Activated naive CD4-positive, alpha-beta T cell treated with anti-CD3 and anti-CD28 coated beads for 36 hours (primary cell): ENCODE measurements at regions not wholly inside any gene's neighbourhood (a gene's known extent, or its start where the extent isn't known, plus 50 kb on each side); places are given as distances from the start of the nearest gene placed in this dataset.
A peak's percentile ranks its signal among the peaks of the same experiment; 100 is the strongest.

Experiments used
- CTCF ChIA-PET: fragments of 350-600 bp; sonication (Branson Sonifier 250); formaldehyde crosslinking; loops from one replicate; lab custom pipeline; 2021; ENCODE audit warnings: antibody characterized with exemption; lab: Charles Lee
- DNase-seq: peaks from one replicate; pipeline ENCODE4 v3.0.0-alpha.2; 2020
- H3K27ac Mint-ChIP-seq: one replicate; pipeline ENCODE4 v1.8.0; 2021; ENCODE audit warnings: mild to moderate bottlenecking, mixed read lengths
- H3K27me3 Mint-ChIP-seq: one replicate; pipeline ENCODE4 v1.8.0; 2021; ENCODE audit warnings: low read depth, mixed read lengths
- H3K36me3 Mint-ChIP-seq: one replicate; pipeline ENCODE4 v1.8.0; 2021; ENCODE audit warnings: low read depth, mixed read lengths
- H3K4me1 Mint-ChIP-seq: one replicate; pipeline ENCODE4 v1.8.0; 2021; ENCODE audit warnings: low read depth, mixed read lengths
- H3K4me3 Mint-ChIP-seq: one replicate; pipeline ENCODE4 v1.8.0; 2021; ENCODE audit warnings: mild to moderate bottlenecking, moderate library complexity, mixed read lengths
- H3K9me3 Mint-ChIP-seq: one replicate; pipeline ENCODE4 v1.8.0; 2021; ENCODE audit warnings: mixed read lengths
- intact Hi-C: fragments of 100-400 bp; cut with micrococcal nuclease; formaldehyde crosslinking; loops from one replicate; pipeline ENCODE4 v1.15.1; 2023

GRCh38 chr3:72635551-72635950, 212.7 kb downstream of the SHQ1 start:
- intact Hi-C loops: loop anchor here (2.0 kb wide), 1 partner anchor 501 kb away; no protein-coding TSS in a partner anchor
- Mint-ChIP-seq H3K4me3 (no peak overlapping the region), H3K36me3 (no peaks in the 10 kb centered on the region), H3K4me1 (peaks cover 29% of the 10 kb centered on the region), H3K27me3 (peaks cover 11% of the 10 kb centered on the region), H3K9me3 (peaks cover 2% of the 10 kb centered on the region), H3K27ac (no peak overlapping the region)
- CTCF ChIA-PET: interaction anchor here (0.7 to 2.4 kb wide), 3 partner anchors 31 to 761 kb away, joined by 3 to 9 read pairs (median 4); no protein-coding TSS in a partner anchor
- DNase-seq: no peak

GRCh38 chr3:72634128-72634527, 214.1 kb downstream of the SHQ1 start:
- Mint-ChIP-seq H3K4me1 (peaks cover 39% of the 10 kb centered on the region), H3K27me3 (peaks cover 10% of the 10 kb centered on the region), H3K36me3 (no peaks in the 10 kb centered on the region), H3K27ac (no peak overlapping the region), H3K4me3 (no peak overlapping the region), H3K9me3 (peaks cover 2% of the 10 kb centered on the region)
- DNase-seq: peak; percentile 19
- intact Hi-C loops: loop anchor here (1.0 to 5.0 kb wide), 11 partner anchors 23 to 912 kb away; no protein-coding TSS in a partner anchor
- CTCF ChIA-PET: interaction anchor here (0.6 to 2.4 kb wide), 4 partner anchors 24 to 758 kb away, joined by 3 to 9 read pairs (median 4); no protein-coding TSS in a partner anchor

DNA sequence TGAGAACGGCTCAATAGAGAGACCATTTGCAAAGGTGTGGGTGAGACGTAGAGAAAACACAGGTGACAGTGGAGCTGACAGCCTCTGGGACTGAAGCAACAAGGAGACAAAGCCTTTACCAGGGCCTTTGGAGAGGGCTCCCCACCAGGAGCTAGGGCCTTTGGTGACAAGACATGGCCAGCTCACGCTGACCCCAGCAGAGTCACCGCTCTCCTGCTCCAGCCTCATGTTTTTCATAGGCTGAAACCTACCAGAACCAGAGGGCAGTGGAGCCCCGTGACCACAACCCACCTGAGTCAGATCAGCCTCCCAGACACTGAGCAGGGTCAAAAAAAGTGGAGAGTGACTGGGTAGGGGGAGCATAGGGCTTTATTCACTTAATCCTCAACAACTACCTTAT, 214.7 kb downstream of the SHQ1 start:
- H3K4me1 Mint-ChIP-seq: peaks cover 45% of the 10 kb centered on the region
- H3K9me3 Mint-ChIP-seq: peaks cover 2% of the 10 kb centered on the region
- CTCF ChIA-PET: interaction anchor here (1.1 to 2.4 kb wide), 2 partner anchors 25 to 188 kb away, joined by 5 to 9 read pairs; no protein-coding TSS in a partner anchor
- intact Hi-C loops: loop anchor here (5.0 kb wide), 3 partner anchors 206 to 911 kb away; no protein-coding TSS in a partner anchor
- no peaks in the 10 kb centered on the region for H3K36me3 Mint-ChIP-seq
- peak; percentile 24 for DNase-seq
- no peak overlapping the region for H3K4me3 Mint-ChIP-seq
- H3K27ac Mint-ChIP-seq: peak overlapping the region; percentile 20
- peaks cover 10% of the 10 kb centered on the region for H3K27me3 Mint-ChIP-seq

- Mint-ChIP-seq H3K27me3 (peaks cover 10% of the 10 kb centered on the region), H3K27ac (peak overlapping the region; percentile 6), H3K36me3 (no peaks in the 10 kb centered on the region), H3K9me3 (peaks cover 2% of the 10 kb centered on the region), H3K4me3 (no peak overlapping the region), H3K4me1 (peaks cover 49% of the 10 kb centered on the region)
- CTCF ChIA-PET: interaction anchor here (1.1 kb wide), 1 partner anchor 25 kb away, joined by 5 read pairs; no protein-coding TSS in a partner anchor
- intact Hi-C loops: loop anchor here (5.0 kb wide), 3 partner anchors 206 to 911 kb away; no protein-coding TSS in a partner anchor
- DNase-seq: no peak
Measured at GRCh38 chr3:72633121-72633520, 215.1 kb downstream of the SHQ1 start.

DNA sequence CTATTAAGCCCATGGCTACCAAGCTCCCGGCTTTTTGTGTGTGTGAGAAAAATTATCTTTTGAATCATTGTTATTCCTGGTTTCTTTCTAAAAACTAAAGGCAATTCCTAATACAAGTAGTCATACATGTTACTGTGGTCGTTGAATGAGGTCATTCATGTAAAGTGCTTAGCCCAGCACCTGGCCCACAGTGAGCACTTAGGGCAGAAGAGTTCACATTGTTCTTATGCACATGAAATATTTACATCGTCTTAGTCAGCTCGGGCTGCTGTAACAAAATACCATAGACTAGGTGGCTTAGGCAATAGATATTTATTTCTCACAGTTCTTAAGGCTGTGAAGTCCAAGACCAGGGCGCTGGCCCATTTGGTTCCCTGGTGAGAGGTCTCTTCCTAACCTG, 216.1 kb downstream of the SHQ1 start:
- H3K9me3 Mint-ChIP-seq: peaks cover 2% of the 10 kb centered on the region
- no peak for DNase-seq
- peaks cover 6% of the 10 kb centered on the region for H3K27me3 Mint-ChIP-seq
- intact Hi-C loops: loop anchor here (5.0 kb wide), 3 partner anchors 205 to 910 kb away; no protein-coding TSS in a partner anchor
- CTCF ChIA-PET: interaction anchor here (1.5 kb wide), 1 partner anchor 34 kb away, joined by 5 read pairs; no protein-coding TSS in a partner anchor
- H3K4me3 Mint-ChIP-seq: no peak overlapping the region
- H3K4me1 Mint-ChIP-seq: peaks cover 53% of the 10 kb centered on the region
- no peaks in the 10 kb centered on the region for H3K36me3 Mint-ChIP-seq
- no peak overlapping the region for H3K27ac Mint-ChIP-seq

GRCh38 chr3:72630969-72631344, 217.3 kb downstream of the SHQ1 start:
- H3K4me3 Mint-ChIP-seq: no peak overlapping the region

DNA sequence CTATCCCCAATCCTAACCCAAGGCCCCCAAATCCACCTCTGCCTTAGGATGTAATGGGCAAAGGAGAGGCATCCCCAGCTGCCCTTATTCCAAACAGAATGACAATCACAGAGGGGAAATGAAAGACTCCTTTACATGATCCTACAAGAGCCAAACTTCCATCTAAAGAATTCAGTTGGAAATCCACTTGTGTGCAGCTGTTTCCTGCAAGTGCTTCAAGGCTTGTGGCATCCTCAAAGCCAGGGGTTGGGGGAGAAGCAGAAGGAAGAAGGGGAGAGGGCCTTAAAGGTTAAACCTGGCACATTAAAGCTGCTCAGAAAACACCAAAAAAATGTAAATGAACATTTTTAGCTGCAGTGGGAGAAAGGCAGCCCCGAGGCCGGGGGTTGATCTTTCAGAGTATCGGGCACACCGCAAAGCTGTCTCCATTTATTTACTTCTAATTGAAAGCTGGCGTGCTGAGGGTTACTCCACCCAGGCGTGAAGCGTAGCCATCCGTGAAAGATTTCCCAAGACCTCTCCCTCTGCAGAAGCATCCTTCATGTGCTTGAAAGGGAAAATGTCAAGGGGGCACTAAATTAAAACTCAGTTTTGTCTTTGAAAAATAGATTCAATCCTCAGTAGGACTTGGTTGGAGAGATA, 217.8 kb downstream of the SHQ1 start:
- peaks cover 2% of the 10 kb centered on the region for H3K9me3 Mint-ChIP-seq
- H3K27me3 Mint-ChIP-seq: peaks cover 3% of the 10 kb centered on the region
- intact Hi-C loops: loop anchor here (5.0 kb wide), 3 partner anchors 203 to 908 kb away; no protein-coding TSS in a partner anchor
- H3K27ac Mint-ChIP-seq: no peak overlapping the region
- peaks cover 55% of the 10 kb centered on the region for H3K4me1 Mint-ChIP-seq
- DNase-seq: no peak
- no peak overlapping the region for H3K4me3 Mint-ChIP-seq
- no peaks in the 10 kb centered on the region for H3K36me3 Mint-ChIP-seq
- CTCF ChIA-PET: interaction anchor here (1.0 kb wide), 1 partner anchor 146 kb away, joined by 3 read pairs; no protein-coding TSS in a partner anchor

More at GRCh38 chr3:72630969-72631344, 217.3 kb downstream of the SHQ1 start:
- intact Hi-C loops: loop anchor here (5.0 kb wide), 3 partner anchors 204 to 909 kb away; no protein-coding TSS in a partner anchor
- Mint-ChIP-seq H3K9me3 (peaks cover 2% of the 10 kb centered on the region), H3K36me3 (no peaks in the 10 kb centered on the region), H3K27me3 (peaks cover 4% of the 10 kb centered on the region), H3K27ac (no peak overlapping the region), H3K4me1 (peaks cover 56% of the 10 kb centered on the region)
- DNase-seq: no peak
- CTCF ChIA-PET: interaction anchor here (1.0 to 1.5 kb wide), 2 partner anchors 35 to 147 kb away, joined by 3 to 5 read pairs; no protein-coding TSS in a partner anchor

- peaks cover 44% of the 10 kb centered on the region for H3K4me1 Mint-ChIP-seq
- H3K4me3 Mint-ChIP-seq: no peak overlapping the region
- H3K27ac Mint-ChIP-seq: peak overlapping the region; percentile 37
- intact Hi-C loops: no loop called here
- DNase-seq: no peak
- peaks cover 2% of the 10 kb centered on the region for H3K9me3 Mint-ChIP-seq
- H3K36me3 Mint-ChIP-seq: no peaks in the 10 kb centered on the region
- CTCF ChIA-PET: interaction anchor here (0.6 kb wide), 1 partner anchor 238 kb away, joined by 3 read pairs; no protein-coding TSS in a partner anchor
- no peaks in the 10 kb centered on the region for H3K27me3 Mint-ChIP-seq
Measured at GRCh38 chr3:72629191-72629631, 219.0 kb downstream of the SHQ1 start.

GRCh38 chr3:72628065-72628464, 220.2 kb downstream of the SHQ1 start:
- Mint-ChIP-seq H3K27me3 (no peaks in the 10 kb centered on the region), H3K4me1 (peaks cover 34% of the 10 kb centered on the region), H3K27ac (peak overlapping the region; percentile 46), H3K4me3 (no peak overlapping the region), H3K36me3 (no peaks in the 10 kb centered on the region), H3K9me3 (peaks cover 2% of the 10 kb centered on the region)
- intact Hi-C loops: no loop called here
- CTCF ChIA-PET: interaction anchor here (0.7 kb wide), 1 partner anchor 312 kb away, joined by 3 read pairs; no protein-coding TSS in a partner anchor
- no peak for DNase-seq

DNA sequence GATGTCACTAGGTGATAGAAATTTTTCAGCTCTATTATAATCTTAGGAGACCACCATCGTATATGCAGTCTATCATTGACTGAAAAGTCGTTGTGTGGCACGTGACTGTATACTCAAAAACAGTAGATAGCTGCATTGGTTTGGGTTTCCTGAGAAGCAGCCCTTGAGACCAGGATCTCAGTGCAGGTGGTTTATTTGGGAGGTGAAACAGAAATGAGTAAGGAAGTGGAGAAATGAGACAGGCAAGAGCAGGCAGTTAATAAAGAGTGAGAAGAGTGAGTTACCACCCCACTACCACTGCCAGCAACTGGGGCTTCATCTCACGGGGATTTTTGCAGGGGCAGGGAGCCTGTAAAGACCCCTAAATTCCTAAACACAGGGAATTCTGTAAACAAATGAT, 221.0 kb downstream of the SHQ1 start:
- Mint-ChIP-seq H3K4me1 (peaks cover 32% of the 10 kb centered on the region), H3K36me3 (no peaks in the 10 kb centered on the region), H3K27ac (no peak overlapping the region), H3K9me3 (peaks cover 2% of the 10 kb centered on the region), H3K27me3 (no peaks in the 10 kb centered on the region), H3K4me3 (no peak overlapping the region)
- CTCF ChIA-PET: no interaction called here
- peak; percentile 18 for DNase-seq
- intact Hi-C loops: no loop called here

- peak; percentile 14 for DNase-seq
- no peaks in the 10 kb centered on the region for H3K9me3 Mint-ChIP-seq
- CTCF ChIA-PET: no interaction called here
- no peak overlapping the region for H3K4me3 Mint-ChIP-seq
- H3K27ac Mint-ChIP-seq: no peak overlapping the region
- H3K27me3 Mint-ChIP-seq: no peaks in the 10 kb centered on the region
- intact Hi-C loops: no loop called here
- no peaks in the 10 kb centered on the region for H3K36me3 Mint-ChIP-seq
- H3K4me1 Mint-ChIP-seq: peaks cover 32% of the 10 kb centered on the region
Measured at GRCh38 chr3:72625602-72626337, 222.5 kb downstream of the SHQ1 start.

DNA sequence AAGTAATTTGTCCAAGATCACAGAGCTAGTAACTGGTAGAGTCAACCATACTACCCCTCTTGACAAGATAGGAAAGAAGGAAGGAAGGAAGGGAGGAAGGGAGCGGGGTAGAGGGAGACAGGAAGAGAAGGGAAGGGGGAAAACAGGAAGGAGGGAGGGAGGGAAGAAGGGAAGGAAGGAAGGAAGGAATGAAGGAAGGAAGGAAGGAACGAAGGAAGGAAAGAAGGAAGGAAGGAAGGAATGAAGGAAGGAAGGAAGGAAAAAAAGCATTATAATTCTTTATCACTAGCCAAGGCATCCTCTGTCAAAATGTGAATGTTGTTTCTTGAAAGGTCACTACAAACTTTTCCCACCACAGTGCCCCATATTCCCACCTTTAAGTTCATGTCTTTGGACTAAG, 223.6 kb downstream of the SHQ1 start:
- intact Hi-C loops: no loop called here
- CTCF ChIA-PET: no interaction called here
- Mint-ChIP-seq H3K27ac (no peak overlapping the region), H3K4me1 (peaks cover 26% of the 10 kb centered on the region), H3K9me3 (no peaks in the 10 kb centered on the region), H3K27me3 (no peaks in the 10 kb centered on the region), H3K36me3 (no peaks in the 10 kb centered on the region), H3K4me3 (no peak overlapping the region)
- DNase-seq: no peak
